HL-60 (cell line): ENCODE measurements at regions not wholly inside any gene's neighbourhood (a gene's known extent, or its start where the extent isn't known, plus 50 kb on each side); places are given as distances from the start of the nearest gene placed in this dataset.

Experiments
- CTCF ChIP-seq: IDR thresholded peaks from one replicate; pipeline ENCODE4 v1.5.1; 2011; ENCODE audit warnings: low read length, control low read depth, inconsistent platforms; ENCODE audit not compliant: insufficient read depth
- GABPA ChIP-seq: IDR thresholded peaks from 2 replicates; pipeline ENCODE4 v1.6.1; 2012; ENCODE audit warnings: low read depth
- POLR2AphosphoS5 ChIP-seq: IDR thresholded peaks from 2 replicates; pipeline ENCODE4 v1.6.1; 2012; ENCODE audit warnings: low read depth
- REST ChIP-seq: IDR thresholded peaks from 2 replicates; pipeline ENCODE4 v1.6.1; 2012; ENCODE audit warnings: low read depth; ENCODE audit not compliant: insufficient replicate concordance

GRCh38 chr4:60865273-60865672 is 334.9 kb upstream of the ADGRL3 start:
- TF ChIP-seq CTCF (no peak), POLR2AphosphoS5 (no peak), GABPA (no peak), REST (no peak)
